Sciatic nerve (tissue), 2 donors: ENCODE measurements at regions not wholly inside any gene's neighbourhood (a gene's known extent, or its start where the extent isn't known, plus 50 kb on each side); places are given as distances from the start of the nearest gene placed in this dataset.

Source experiments
- ATAC-seq: fragments of 200-7000 bp; cut with Tn5 transposase; one replicate; pipeline ENCODE4 v1.9.1; 2020; ENCODE audit warnings: mild to moderate bottlenecking, moderate library complexity
- DNase-seq: peaks from one replicate; pipeline ENCODE4 v3.0.0-alpha.2; 2020; ENCODE audit warnings: low spot score
- intact Hi-C: fragments of 100-400 bp; cut with DNase I; formaldehyde crosslinking; loops from one replicate; pipeline ENCODE4 v1.14.2; 2022
- donor health status: DM: no; HTN: no; CAD: no.
- donor health status: DM: no; HTN: no; CAD: no.

- ATAC-seq (no peak), DNase-seq (no peak)
- intact Hi-C loops: no loop called here
Observed at GRCh38 chr15:95869920-95870319, 460.6 kb upstream of the NR2F2 start.

GRCh38 chr15:95872366-95872771, 458.1 kb upstream of the NR2F2 start:
- intact Hi-C loops: no loop called here

GRCh38 chr15:95874637-95875036, 455.9 kb upstream of the NR2F2 start:
- intact Hi-C loops: no loop called here
- peak; percentile 78 for ATAC-seq
- DNase-seq: no peak

More at GRCh38 chr15:95872366-95872771, 458.1 kb upstream of the NR2F2 start:
- DNase-seq (no peak), ATAC-seq (no peak)

- ATAC-seq (peak; percentile 84), DNase-seq (no peak)
- intact Hi-C loops: no loop called here
Observed at GRCh38 chr15:95875121-95875643, 455.3 kb upstream of the NR2F2 start.

GRCh38 chr15:95880031-95880570, 450.4 kb upstream of the NR2F2 start:
- DNase-seq (no peak), ATAC-seq (no peak)
- intact Hi-C loops: no loop called here

GRCh38 chr15:95880630-95881029, 449.9 kb upstream of the NR2F2 start:
- intact Hi-C loops: no loop called here
- no peak for DNase-seq
- ATAC-seq: no peak

- DNase-seq (no peak), ATAC-seq (peak; percentile 47)
- intact Hi-C loops: no loop called here
Observed at GRCh38 chr15:95883064-95883463, 447.4 kb upstream of the NR2F2 start.

- ATAC-seq: peak; percentile 34
Observed at GRCh38 chr15:95884276-95884675, 446.2 kb upstream of the NR2F2 start.

GRCh38 chr15:95887666-95888390, 442.7 kb upstream of the NR2F2 start:
- no peak for DNase-seq
- no peak for ATAC-seq
- intact Hi-C loops: no loop called here

More at GRCh38 chr15:95884276-95884675, 446.2 kb upstream of the NR2F2 start:
- no peak for DNase-seq
- intact Hi-C loops: no loop called here

- DNase-seq: no peak
- intact Hi-C loops: no loop called here
- no peak for ATAC-seq
Observed at GRCh38 chr15:95888762-95889161, 441.7 kb upstream of the NR2F2 start.

GRCh38 chr15:95894407-95894956, 436.0 kb upstream of the NR2F2 start:
- DNase-seq: no peak
- no peak for ATAC-seq
- intact Hi-C loops: no loop called here

GRCh38 chr15:95895508-95895907, 435.0 kb upstream of the NR2F2 start:
- intact Hi-C loops: no loop called here
- no peak for DNase-seq
- no peak for ATAC-seq

- ATAC-seq: no peak
- intact Hi-C loops: no loop called here
Observed at GRCh38 chr15:95897651-95898050, 432.8 kb upstream of the NR2F2 start.

GRCh38 chr15:95898761-95899160, 431.7 kb upstream of the NR2F2 start:
- DNase-seq: no peak
- intact Hi-C loops: no loop called here

More at GRCh38 chr15:95897651-95898050, 432.8 kb upstream of the NR2F2 start:
- no peak for DNase-seq

GRCh38 chr15:95901271-95901670, 429.2 kb upstream of the NR2F2 start:
- intact Hi-C loops: no loop called here
- ATAC-seq (no peak), DNase-seq (no peak)

More at GRCh38 chr15:95898761-95899160, 431.7 kb upstream of the NR2F2 start:
- no peak for ATAC-seq

GRCh38 chr15:95902606-95903005, 427.9 kb upstream of the NR2F2 start:
- no peak for DNase-seq
- ATAC-seq: no peak
- intact Hi-C loops: no loop called here

GRCh38 chr15:95903352-95903751, 427.1 kb upstream of the NR2F2 start:
- DNase-seq (no peak), ATAC-seq (no peak)
- intact Hi-C loops: no loop called here

- no peak for DNase-seq
- intact Hi-C loops: no loop called here
- no peak for ATAC-seq
Observed at GRCh38 chr15:95910643-95911212, 419.8 kb upstream of the NR2F2 start.

- ATAC-seq (no peak), DNase-seq (no peak)
- intact Hi-C loops: no loop called here
Observed at GRCh38 chr15:95911570-95912279, 418.8 kb upstream of the NR2F2 start.
